ENCODE measurements at regions not wholly inside any gene's neighbourhood (a gene's known extent, or its start where the extent isn't known, plus 50 kb on each side); places are given as distances from the start of the nearest gene placed in this dataset.

DNA sequence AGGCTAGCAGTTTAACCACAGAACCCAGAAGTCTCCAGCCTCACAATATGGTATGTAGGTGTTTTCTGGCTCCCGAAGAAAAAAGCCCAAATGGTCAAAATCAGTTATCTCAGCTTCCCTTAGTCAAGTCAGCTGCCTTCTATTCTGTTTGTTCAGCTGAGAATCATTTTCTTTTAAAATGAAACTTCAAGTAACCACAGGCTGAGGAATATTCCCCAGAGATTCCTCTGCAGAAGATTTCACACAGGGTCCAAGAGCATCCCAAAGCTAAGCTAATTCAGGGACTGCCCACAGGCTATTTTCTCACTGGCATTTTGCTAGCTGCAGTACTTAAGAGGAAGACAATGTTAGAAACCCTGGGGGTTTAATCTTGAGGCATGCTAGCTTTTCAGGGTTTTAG is 977.0 kb upstream of the CHORDC1 start:
- no peak for TF ChIP-seq CTCF (IDR thresholded peaks at IDR 0.05)
- TF ChIP-seq POLR2AphosphoS5 (IDR thresholded peaks at IDR 0.05; ENCODE audit: low read depth, low read length) = no peak
- no peak for TF ChIP-seq SIN3A (IDR thresholded peaks at IDR 0.05; ENCODE audit: borderline replicate concordance, insufficient read depth, low read depth, low read length)
